SK-N-MC (cell line): ENCODE measurements at regions not wholly inside any gene's neighbourhood (a gene's known extent, or its start where the extent isn't known, plus 50 kb on each side); places are given as distances from the start of the nearest gene placed in this dataset.

ENCODE experiments used
- EZH2 ChIP-seq: fragments of 200-600 bp; sonication (generic); IDR thresholded peaks from one replicate; pipeline ENCODE4 v1.6.1; 2017; ENCODE audit warnings: antibody characterized with exemption
- POLR2AphosphoS5 ChIP-seq: IDR thresholded peaks from 2 replicates; pipeline ENCODE4 v1.6.1; 2012; ENCODE audit warnings: mild to moderate bottlenecking, low read depth, low read length, borderline replicate concordance

DNA sequence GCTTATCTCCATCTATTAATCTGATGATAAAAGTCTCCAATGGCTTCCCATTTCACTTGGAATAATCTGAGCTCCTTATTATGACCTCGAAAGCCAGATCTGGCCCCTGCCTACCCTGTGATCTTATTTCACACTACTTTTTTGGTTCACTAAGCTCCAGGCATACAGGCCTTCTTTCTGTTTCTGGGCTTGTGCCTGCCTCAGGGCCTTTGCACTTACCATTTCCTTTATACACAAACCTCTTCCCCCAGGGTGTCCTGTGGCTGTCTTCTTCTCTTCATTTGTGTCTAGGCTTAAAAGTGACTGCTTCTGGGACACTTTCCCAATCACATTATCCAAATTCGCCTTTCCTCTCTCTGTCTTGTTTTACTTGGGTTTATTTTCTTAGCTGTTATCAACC is 478.8 kb downstream of the LRIG3 start:
- TF ChIP-seq POLR2AphosphoS5 = no peak
- TF ChIP-seq EZH2 = no peak
